GM23338 (cell line): ENCODE measurements at regions not wholly inside any gene's neighbourhood (a gene's known extent, or its start where the extent isn't known, plus 50 kb on each side); places are given as distances from the start of the nearest gene placed in this dataset. TPM values are rescaled to one million over a fixed set of nuclear protein-coding genes. Genes with fewer than 3 reads are reported as not detected.
"Not testable (repeated sequence)": the region's sequence is repeated elsewhere in the genome, so short reads cannot be mapped to it uniquely, and the experiment has no call there.

ENCODE experiments used
- ATAC-seq: fragments of 200-7000 bp; cut with Tn5 transposase; 3 replicates; pipeline ENCODE4 v1.9.1; 2020
- DNase-seq: peaks from one replicate; pipeline ENCODE4 v3.0.0-alpha.2; 2015; ENCODE audit warnings: low spot score
- H2AFZ ChIP-seq: fragments of 200-600 bp; sonication (generic); 2 replicates; pipeline ENCODE4 v1.8.0; 2016; ENCODE audit warnings: antibody characterized with exemption, mild to moderate bottlenecking, moderate library complexity
- H3F3A ChIP-seq: fragments of 200-600 bp; sonication (generic); replicated peaks from 2 replicates; pipeline ENCODE4 v1.8.0; 2017; ENCODE audit warnings: antibody characterized with exemption, mixed run types, low read depth
- H3K27ac ChIP-seq: fragments of 200-600 bp; sonication (generic); 2 replicates; pipeline ENCODE4 v1.6.1; 2016; ENCODE audit warnings: low read depth
- H3K27me3 ChIP-seq: fragments of 200-600 bp; sonication (generic); 2 replicates; pipeline ENCODE4 v1.8.0; 2016; ENCODE audit warnings: mild to moderate bottlenecking, mixed run types, moderate library complexity; ENCODE audit not compliant: insufficient read depth
- H3K36me3 ChIP-seq: fragments of 200-600 bp; sonication (generic); 2 replicates; pipeline ENCODE4 v1.8.0; 2016; ENCODE audit warnings: mild to moderate bottlenecking; ENCODE audit not compliant: insufficient read depth
- H3K4me1 ChIP-seq: fragments of 200-600 bp; sonication (generic); 2 replicates; pipeline ENCODE4 v1.8.0; 2016; ENCODE audit warnings: mild to moderate bottlenecking, moderate library complexity; ENCODE audit not compliant: insufficient read depth
- H3K4me2 ChIP-seq: fragments of 200-600 bp; sonication (generic); 2 replicates; pipeline ENCODE4 v1.7.1; 2017; ENCODE audit warnings: mixed run types
- H3K4me3 ChIP-seq: fragments of 200-600 bp; sonication (generic); 2 replicates; pipeline ENCODE4 v1.6.1; 2016; ENCODE audit warnings: mixed run types
- H3K79me2 ChIP-seq: fragments of 200-600 bp; sonication (generic); replicated peaks from 2 replicates; pipeline ENCODE4 v1.8.0; 2017; ENCODE audit warnings: mild to moderate bottlenecking; ENCODE audit not compliant: insufficient read depth
- H3K9me2 ChIP-seq: fragments of 200-600 bp; sonication (generic); 2 replicates; pipeline ENCODE4 v1.8.0; 2017; ENCODE audit not compliant: insufficient read depth
- H4K20me1 ChIP-seq: fragments of 200-600 bp; sonication (generic); replicated peaks from 2 replicates; pipeline ENCODE4 v1.8.0; 2017; ENCODE audit warnings: mild to moderate bottlenecking; ENCODE audit not compliant: insufficient read depth
- H3K27ac Mint-ChIP-seq: 2 replicates; pipeline ENCODE4 v1.8.0; 2020; ENCODE audit warnings: inconsistent platforms, mild to moderate bottlenecking, moderate library complexity, mixed read lengths
- H3K27me3 Mint-ChIP-seq: 3 replicates; pipeline ENCODE4 v1.8.0; 2022; ENCODE audit warnings: low read depth, mild to moderate bottlenecking, moderate library complexity, mixed read lengths, inconsistent platforms; ENCODE audit not compliant: insufficient read depth, poor library complexity
- H3K36me3 Mint-ChIP-seq: 3 replicates; pipeline ENCODE4 v1.8.0; 2021; ENCODE audit warnings: low read depth, mild to moderate bottlenecking, inconsistent platforms, moderate library complexity, mixed read lengths
- H3K4me1 Mint-ChIP-seq: 3 replicates; pipeline ENCODE4 v1.8.0; 2020; ENCODE audit warnings: mild to moderate bottlenecking, inconsistent platforms, mixed read lengths
- H3K4me3 Mint-ChIP-seq: 3 replicates; pipeline ENCODE4 v1.8.0; 2021; ENCODE audit warnings: moderate library complexity, mild to moderate bottlenecking, inconsistent platforms, mixed read lengths
- H3K9me3 Mint-ChIP-seq: 3 replicates; pipeline ENCODE4 v1.8.0; 2020; ENCODE audit warnings: moderate library complexity, mild to moderate bottlenecking, inconsistent platforms, mixed read lengths
- microRNA-seq: library from miRNA; unstranded; fragments of <30 nt; microRNA quantifications from one replicate; pipeline ENCODE4, GENCODE V29; 2017
- small RNA-seq: library from RNA; depleted of rRNA; stranded (forward); fragments of <200 nt; gene quantifications from one replicate; pipeline ENCODE3, GENCODE V24; 2014; ENCODE audit warnings: low replicate concordance

- H3K36me3 Mint-ChIP-seq, H3F3A ChIP-seq, H3K4me3 ChIP-seq, H3K4me1 Mint-ChIP-seq, H3K4me1 ChIP-seq, H3K27ac Mint-ChIP-seq, H3K27me3 Mint-ChIP-seq, H3K79me2 ChIP-seq, H3K27me3 ChIP-seq, H3K27ac ChIP-seq, H3K4me3 Mint-ChIP-seq, H2AFZ ChIP-seq, DNase-seq, H3K36me3 ChIP-seq, H3K4me2 ChIP-seq, H3K9me2 ChIP-seq, H4K20me1 ChIP-seq, ATAC-seq: not testable (repeated sequence)
- H3K9me3 Mint-ChIP-seq: peaks cover 21% of the 10 kb centered on the region
Measured at GRCh38 chr7:56923892-56924291, 208.3 kb downstream of the ZNF479 start.

- H3K4me2 ChIP-seq, H4K20me1 ChIP-seq, H2AFZ ChIP-seq, H3K36me3 Mint-ChIP-seq, ATAC-seq, H3K27me3 ChIP-seq, H3K4me1 ChIP-seq, H3K4me3 Mint-ChIP-seq, H3K27ac ChIP-seq, H3K4me3 ChIP-seq, H3K79me2 ChIP-seq, H3F3A ChIP-seq, H3K27me3 Mint-ChIP-seq, DNase-seq, H3K36me3 ChIP-seq, H3K27ac Mint-ChIP-seq, H3K9me2 ChIP-seq, H3K4me1 Mint-ChIP-seq: not testable (repeated sequence)
- H3K9me3 Mint-ChIP-seq: peaks cover 16% of the 10 kb centered on the region
Measured at GRCh38 chr7:56910973-56911372, 221.3 kb downstream of the ZNF479 start.

GRCh38 chr7:56889454-56889853, 242.8 kb downstream of the ZNF479 start:
- not testable (repeated sequence) for H3K27ac Mint-ChIP-seq

GRCh38 chr7:56885132-56885531, 247.1 kb downstream of the ZNF479 start:
- ATAC-seq, DNase-seq: not testable (repeated sequence)

More at GRCh38 chr7:56889454-56889853, 242.8 kb downstream of the ZNF479 start:
- H3K36me3 ChIP-seq, H2AFZ ChIP-seq, H3F3A ChIP-seq, H3K4me3 ChIP-seq, H3K4me1 Mint-ChIP-seq, H3K9me2 ChIP-seq, H3K27me3 Mint-ChIP-seq, H3K4me1 ChIP-seq, H3K27me3 ChIP-seq, H3K36me3 Mint-ChIP-seq, H3K4me2 ChIP-seq, H3K79me2 ChIP-seq, H4K20me1 ChIP-seq, ATAC-seq, H3K4me3 Mint-ChIP-seq, H3K27ac ChIP-seq, DNase-seq: not testable (repeated sequence)
- peaks cover 29% of the 10 kb centered on the region for H3K9me3 Mint-ChIP-seq

GRCh38 chr7:56882318-56882717, 249.9 kb downstream of the ZNF479 start:
- not testable (repeated sequence) for H3K9me2 ChIP-seq, H3K4me1 Mint-ChIP-seq, H2AFZ ChIP-seq, H3K4me3 Mint-ChIP-seq, H3K27ac ChIP-seq, H4K20me1 ChIP-seq, H3K27me3 ChIP-seq, H3K27me3 Mint-ChIP-seq, H3K36me3 ChIP-seq, H3F3A ChIP-seq, H3K4me3 ChIP-seq, H3K4me1 ChIP-seq, H3K4me2 ChIP-seq, ATAC-seq, DNase-seq, H3K79me2 ChIP-seq, H3K36me3 Mint-ChIP-seq, H3K27ac Mint-ChIP-seq
- peaks cover 22% of the 10 kb centered on the region for H3K9me3 Mint-ChIP-seq

More at GRCh38 chr7:56885132-56885531, 247.1 kb downstream of the ZNF479 start:
- H3K27me3 Mint-ChIP-seq, H3K79me2 ChIP-seq, H3K27ac Mint-ChIP-seq, H2AFZ ChIP-seq, H3K27me3 ChIP-seq, H3K4me1 Mint-ChIP-seq, H3K27ac ChIP-seq, H3K36me3 Mint-ChIP-seq, H3K9me2 ChIP-seq, H3K4me2 ChIP-seq, H3K4me3 Mint-ChIP-seq, H3F3A ChIP-seq, H4K20me1 ChIP-seq, H3K4me1 ChIP-seq, H3K36me3 ChIP-seq, H3K4me3 ChIP-seq: not testable (repeated sequence)
- H3K9me3 Mint-ChIP-seq: peaks cover 30% of the 10 kb centered on the region

Small RNAs in the stretch of these regions (microRNA-seq; reads per million reads assigned to microRNA genes)
- gene MIR4283-1: not detected

Small RNAs in the stretch of these regions (small RNA-seq; reads per million reads assigned to genes)
- not detected for gene MIR4283-1
